DMS 273 (cell line): ENCODE measurements at regions not wholly inside any gene's neighbourhood (a gene's known extent, or its start where the extent isn't known, plus 50 kb on each side); places are given as distances from the start of the nearest gene placed in this dataset.

Experiments used
- DNase-seq: peaks from one replicate; lab custom pipeline; 2025; ENCODE audit not compliant: unreplicated experiment; lab: John Stamatoyannopoulos, UW

DNA sequence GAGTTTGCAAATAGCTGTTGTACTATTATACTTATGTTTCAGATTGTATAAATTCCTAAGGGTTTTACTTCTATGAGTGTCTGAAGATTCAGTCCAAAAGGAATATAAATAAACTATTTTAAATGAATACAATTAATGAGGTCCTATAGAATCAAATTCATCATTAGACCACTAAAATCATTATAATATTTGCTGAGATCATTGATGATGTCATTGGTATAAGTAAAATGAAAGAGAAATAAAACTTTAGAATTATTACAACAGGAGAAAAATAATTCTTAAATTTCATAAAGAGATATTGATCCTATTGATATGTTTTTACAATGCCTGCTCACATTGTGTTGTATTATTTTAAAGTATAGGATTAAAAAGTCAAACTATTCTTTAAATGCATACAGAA lies 544.0 kb upstream of the ZWINT start:
- DNase-seq = no peak

DNA sequence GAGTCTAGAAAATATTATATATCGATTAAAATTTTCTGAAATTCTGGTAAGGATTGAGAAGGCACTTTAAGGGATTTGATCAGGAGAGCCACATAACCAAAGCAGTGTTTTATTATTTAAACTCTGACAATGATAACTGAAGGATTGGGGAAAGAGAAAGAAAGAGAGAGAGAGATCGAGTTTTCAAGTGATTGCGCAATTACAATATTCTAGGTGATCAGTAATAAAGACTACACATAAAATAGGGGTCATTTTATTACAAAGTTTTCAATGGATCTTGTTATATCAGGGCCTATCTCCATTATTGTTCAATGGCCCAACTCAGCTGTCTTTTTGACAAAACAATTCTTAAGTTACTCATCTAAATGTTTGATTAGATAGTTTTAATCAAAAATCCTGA lies 541.5 kb upstream of the ZWINT start:
- no peak for DNase-seq

- no peak for DNase-seq
Measured at GRCh38 chr10:56895306-56895705, 534.2 kb upstream of the ZWINT start.

DNA sequence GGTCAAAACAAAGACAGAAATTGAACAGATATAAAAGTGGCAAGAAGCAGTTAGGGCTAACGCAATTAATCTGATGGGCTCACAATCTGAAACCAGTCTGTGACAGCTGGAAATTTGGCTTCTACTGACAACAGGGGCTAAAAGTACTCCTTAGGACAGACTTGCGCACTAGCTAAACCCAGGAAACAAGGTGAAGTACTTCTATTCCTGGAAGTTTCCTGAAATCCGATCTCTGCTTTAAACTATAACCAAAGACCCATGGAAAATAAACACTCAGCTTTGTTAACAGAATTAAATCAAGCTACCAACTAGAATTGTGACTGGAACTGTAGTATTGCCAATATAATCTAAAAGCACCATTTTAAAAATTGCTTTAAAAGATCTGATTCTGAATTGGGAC lies 520.2 kb upstream of the ZWINT start:
- DNase-seq = no peak

DNA sequence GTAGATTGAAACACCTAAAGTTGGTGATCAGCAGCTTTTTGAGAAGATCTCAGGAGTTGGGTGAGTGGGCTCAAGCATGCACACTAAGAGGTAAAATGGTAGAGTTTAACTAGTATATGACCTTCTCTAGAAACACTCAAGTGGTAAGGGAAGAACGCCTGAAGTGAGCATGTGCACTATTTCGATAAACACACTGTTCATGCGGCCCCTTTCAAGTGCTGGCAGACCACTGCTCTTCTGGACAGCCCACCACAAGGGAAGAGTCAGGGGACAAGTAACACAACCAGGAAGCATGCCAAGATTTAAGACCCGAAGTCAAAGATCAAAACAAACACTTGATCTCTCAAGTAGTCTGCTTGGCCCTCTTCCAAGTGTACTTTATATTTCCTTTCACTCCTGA lies 519.5 kb upstream of the ZWINT start:
- no peak for DNase-seq

DNA sequence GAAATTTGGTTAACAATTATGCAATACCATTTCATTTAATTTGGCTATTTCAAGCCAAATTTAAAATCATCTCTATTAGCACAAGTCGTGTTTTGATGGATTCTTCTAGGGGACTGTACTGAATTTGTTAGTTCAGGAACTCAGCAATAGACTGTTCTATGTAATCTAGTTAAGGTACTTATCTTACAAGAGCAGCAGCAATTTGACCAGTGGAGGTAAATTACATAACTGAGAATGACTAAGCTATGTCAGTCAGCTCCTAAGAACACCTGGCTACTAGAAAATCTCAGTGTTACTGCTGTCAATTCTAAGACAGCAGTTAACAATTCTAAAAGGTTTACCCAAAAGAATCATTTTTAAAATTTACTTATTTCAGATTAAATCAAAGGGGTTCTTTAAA lies 513.9 kb upstream of the ZWINT start:
- no peak for DNase-seq

- DNase-seq = no peak
Measured at GRCh38 chr10:56871160-56871668, 510.2 kb upstream of the ZWINT start.

DNA sequence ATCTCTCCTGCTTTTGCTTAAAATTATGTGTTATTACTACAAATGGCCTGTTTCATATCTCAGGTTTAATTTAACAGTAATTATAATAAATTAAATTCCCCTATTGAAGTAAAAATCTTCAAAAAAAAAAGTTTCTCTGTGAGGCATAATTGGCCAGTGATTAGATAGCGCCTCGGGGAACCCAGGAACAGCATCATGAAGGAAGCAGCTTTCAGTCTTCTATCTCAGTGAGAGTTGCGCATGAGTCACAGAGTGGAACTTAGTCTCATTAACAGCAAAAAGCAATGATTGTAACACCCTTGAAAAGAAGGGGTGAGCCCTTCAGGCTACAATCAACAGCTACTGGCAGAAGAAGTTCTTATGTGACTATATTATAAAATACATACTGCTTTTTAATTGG lies 506.2 kb upstream of the ZWINT start:
- no peak for DNase-seq

DNA sequence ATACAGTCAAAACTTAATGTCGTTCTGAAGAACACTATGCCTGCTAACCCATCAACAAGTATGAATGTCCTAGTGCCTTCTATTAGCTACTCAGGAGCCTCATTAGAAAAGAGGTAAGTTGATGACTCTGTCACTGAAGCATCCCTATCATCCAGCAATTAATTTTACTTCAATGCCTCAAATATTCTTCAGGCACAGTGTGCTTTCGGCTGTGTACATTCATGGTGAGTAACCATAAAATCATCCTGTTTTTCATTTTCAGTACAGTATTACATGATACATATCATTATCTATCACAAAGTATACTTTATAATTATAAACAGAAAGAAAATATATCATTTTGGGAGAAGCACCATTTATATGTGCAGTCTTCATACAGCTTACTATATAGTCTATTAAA lies 495.5 kb upstream of the ZWINT start:
- no peak for DNase-seq

- no peak for DNase-seq
Measured at GRCh38 chr10:56844978-56845529, 484.0 kb upstream of the ZWINT start.

DNA sequence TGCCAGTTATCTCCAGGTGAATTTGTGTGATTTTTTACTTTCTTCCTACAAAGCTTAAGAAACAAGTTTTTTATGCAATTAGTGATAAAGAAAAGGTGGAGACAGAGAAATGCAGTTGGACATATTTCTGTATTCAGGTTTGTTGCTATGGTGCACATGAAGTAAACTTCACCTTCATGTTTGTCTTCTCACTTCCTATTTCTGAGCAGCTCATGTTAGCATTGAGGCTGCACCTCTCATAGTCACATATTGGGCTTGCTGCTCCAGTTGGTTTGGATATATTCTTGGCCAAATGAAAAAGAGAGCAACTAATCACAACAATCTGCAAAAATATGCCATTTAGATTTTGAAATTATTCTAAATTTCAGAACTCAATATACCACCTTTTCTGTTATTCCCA lies 475.6 kb upstream of the ZWINT start:
- DNase-seq = no peak

- no peak for DNase-seq
Measured at GRCh38 chr10:56831681-56832080, 470.6 kb upstream of the ZWINT start.

GRCh38 chr10:56823849-56824248 lies 462.8 kb upstream of the ZWINT start:
- DNase-seq = peak; percentile 18

GRCh38 chr10:56805022-56805421 lies 444.0 kb upstream of the ZWINT start:
- no peak for DNase-seq

DNA sequence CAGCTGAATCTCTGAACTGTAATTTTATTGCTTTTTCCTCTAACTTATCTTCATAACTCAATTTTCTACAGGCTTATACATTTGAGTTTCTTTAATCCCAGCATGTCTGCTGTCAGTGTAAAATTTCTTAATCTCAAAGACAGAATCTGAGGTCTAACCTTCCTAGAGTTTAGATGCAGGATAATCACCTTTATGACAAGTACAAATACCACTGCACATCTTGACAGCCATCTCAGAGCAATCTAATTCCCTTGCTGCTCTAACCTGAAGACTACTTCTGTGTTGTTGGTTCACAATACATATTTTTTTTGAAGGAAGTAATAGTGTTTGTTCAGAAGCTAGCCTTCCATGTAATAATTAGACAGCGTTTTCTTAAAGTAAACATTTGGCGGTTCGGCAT lies 424.2 kb upstream of the ZWINT start:
- no peak for DNase-seq

DNA sequence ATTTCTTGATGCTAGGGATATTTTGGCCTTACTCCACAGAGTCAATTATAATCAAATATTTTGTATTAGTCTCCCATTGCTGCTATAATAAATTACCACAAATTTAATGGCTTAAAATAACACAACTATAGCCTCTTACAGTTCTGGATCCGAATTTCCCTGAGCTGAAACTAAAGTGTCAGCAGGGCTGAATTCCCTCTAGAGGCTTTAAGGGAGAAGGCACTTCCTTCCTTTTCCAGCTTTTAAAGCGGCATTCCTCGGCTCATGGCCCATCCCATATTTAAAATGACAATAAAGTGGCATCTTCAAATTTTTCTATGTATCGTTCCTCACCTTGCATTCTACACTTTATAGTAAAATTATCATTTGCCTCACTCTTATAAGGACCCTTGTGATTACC lies 421.4 kb upstream of the ZWINT start:
- no peak for DNase-seq

GRCh38 chr10:56771343-56771742 lies 410.3 kb upstream of the ZWINT start:
- no peak for DNase-seq

- DNase-seq = no peak
Measured at GRCh38 chr10:56763090-56763489, 402.0 kb upstream of the ZWINT start.

DNA sequence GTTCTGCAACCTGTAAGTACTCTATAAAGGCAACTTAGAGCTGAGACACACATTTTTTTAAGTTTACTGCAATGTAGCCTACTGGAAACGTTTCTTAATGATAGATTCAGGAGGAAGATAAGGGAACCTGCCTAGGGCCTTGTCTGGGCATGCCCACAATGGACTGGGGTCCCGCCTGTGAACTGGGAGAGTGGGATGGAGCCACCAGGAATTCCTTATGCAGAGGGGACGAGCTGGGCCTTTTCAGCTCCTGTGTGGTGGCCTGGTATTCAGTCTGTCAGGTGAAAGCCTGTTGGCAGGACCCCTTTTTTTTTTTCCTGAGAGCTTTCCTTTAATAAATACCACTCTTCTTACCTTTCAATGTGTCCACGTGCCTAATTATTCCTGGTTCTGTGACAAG lies 384.4 kb upstream of the ZWINT start:
- no peak for DNase-seq

- DNase-seq = no peak
Measured at GRCh38 chr10:56728349-56728748, 367.3 kb upstream of the ZWINT start.

- DNase-seq = no peak
Measured at GRCh38 chr10:56722912-56723311, 361.9 kb upstream of the ZWINT start.

- DNase-seq = no peak
Measured at GRCh38 chr10:56715262-56715661, 354.2 kb upstream of the ZWINT start.

GRCh38 chr10:56698506-56698905 lies 337.4 kb upstream of the ZWINT start:
- DNase-seq = no peak

DNA sequence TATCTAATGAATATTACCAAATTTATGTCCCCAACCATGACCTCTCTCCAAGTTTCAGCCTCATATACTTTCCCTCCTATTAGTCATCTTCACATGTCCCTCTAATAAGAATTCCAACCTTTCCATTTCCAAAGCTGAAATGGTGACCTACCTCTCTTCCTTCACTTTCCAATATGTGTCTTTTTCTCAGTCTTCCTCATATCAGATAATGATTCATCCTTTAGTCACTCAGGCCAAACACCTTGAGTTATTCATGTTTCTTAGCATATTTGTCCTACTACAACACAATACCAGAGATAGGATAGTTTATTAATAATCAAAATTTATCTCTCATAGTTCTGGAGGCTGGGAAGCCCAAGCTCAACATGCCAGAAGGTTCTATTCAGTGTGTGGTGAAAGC lies 318.5 kb upstream of the ZWINT start:
- DNase-seq = no peak
